Endothelial cell of umbilical vein (primary cell): ENCODE measurements at regions not wholly inside any gene's neighbourhood (a gene's known extent, or its start where the extent isn't known, plus 50 kb on each side); places are given as distances from the start of the nearest gene placed in this dataset.

Experiments used
- BruUV-seq: library from RNA; stranded (reverse); fragments of 400-500 nt; replicated peaks from 2 replicates; lab custom pipeline; 2021; lab: Mats Ljungman, UMichigan
- CTCF ChIA-PET: fragments of 300-600, 350-600 bp; sonication (Branson Sonifier 250); formaldehyde crosslinking; loops from one replicate; lab custom pipeline; 2021; ENCODE audit warnings: antibody characterized with exemption, inconsistent platforms; lab: Charles Lee
- POLR2A ChIA-PET: fragments of 300-600, 350-600 bp; sonication (Branson Sonifier 250); formaldehyde crosslinking; loops from one replicate; lab custom pipeline; 2021; ENCODE audit warnings: antibody characterized with exemption, inconsistent platforms; lab: Charles Lee
- DNase-seq: peaks from one replicate; pipeline ENCODE4 v3.0.0-alpha.2; 2011; ENCODE audit warnings: low read depth, low spot score
- FAIRE-seq: peaks from 2 replicates; lab custom pipeline; 2011; peaks lifted over from hg19 to GRCh38; lab: Jason Lieb, UNC
- H2AFZ ChIP-seq: 2 replicates; pipeline ENCODE4 v1.6.0; 2012; ENCODE audit warnings: low read depth, low read length, control low read depth, inconsistent platforms
- H3K27ac ChIP-seq: 2 replicates; pipeline ENCODE4 v1.5.1; 2011; ENCODE audit warnings: low read depth, mild to moderate bottlenecking, control low read depth, low read length, moderate library complexity; ENCODE audit not compliant: insufficient read depth
- H3K27me3 ChIP-seq, 2 experiments: 2 replicates each; pipeline versions ENCODE4 v1.6.0 to v1.6.1; 2011; ENCODE audit warnings: low read length in 2 of 2, mixed read lengths in 1 of 2; ENCODE audit not compliant: control insufficient read depth in 2 of 2, insufficient read depth in 2 of 2
- H3K36me3 ChIP-seq, 2 experiments: 2 replicates in 1 of 2; 3 replicates in 1 of 2; pipeline ENCODE4 v1.5.1; 2011; ENCODE audit warnings: low read length in 2 of 2, mild to moderate bottlenecking in 1 of 2, moderate library complexity in 1 of 2; ENCODE audit not compliant: control insufficient read depth in 2 of 2, insufficient read depth in 2 of 2; ENCODE audit errors: extremely low read depth in 1 of 2
- H3K4me1 ChIP-seq: 3 replicates; pipeline ENCODE4 v1.5.1; 2011; ENCODE audit warnings: mild to moderate bottlenecking, low read length; ENCODE audit not compliant: control insufficient read depth, insufficient read depth; ENCODE audit errors: extremely low read depth
- H3K4me2 ChIP-seq: 2 replicates; pipeline ENCODE4 v1.6.1; 2011; ENCODE audit warnings: low read length, control low read depth, mixed read lengths; ENCODE audit not compliant: insufficient read depth
- H3K4me3 ChIP-seq, 3 experiments: fragments of 200-600 bp in 1 of 3; sonication (generic), shearing (Covaris generic) in 1 of 3; replicated peaks in 1 of 3; 2 replicates each; pipeline ENCODE4 v1.5.1; 2011 to 2016; ENCODE audit warnings: control low read depth in 3 of 3, low read length in 3 of 3, mild to moderate bottlenecking in 2 of 3, inconsistent platforms in 1 of 3, low read depth in 1 of 3, moderate library complexity in 1 of 3; ENCODE audit not compliant: insufficient read depth in 1 of 3
- H3K79me2 ChIP-seq: 2 replicates; pipeline ENCODE4 v1.6.0; 2012; ENCODE audit warnings: low read length, inconsistent platforms; ENCODE audit not compliant: control insufficient read depth, insufficient read depth
- H3K9ac ChIP-seq: replicated peaks from 2 replicates; pipeline ENCODE3; 2011; ENCODE audit warnings: low read length, control low read depth; ENCODE audit not compliant: insufficient read depth; ENCODE audit errors: extremely low read depth
- H3K9me1 ChIP-seq: replicated peaks from 3 replicates; pipeline ENCODE4 v1.6.0; 2011; ENCODE audit warnings: mild to moderate bottlenecking, low read length; ENCODE audit not compliant: control insufficient read depth, insufficient read depth; ENCODE audit errors: extremely low read depth
- H3K9me3 ChIP-seq: replicated peaks from 2 replicates; pipeline ENCODE4 v1.5.1; 2012; ENCODE audit warnings: low read length, inconsistent platforms; ENCODE audit not compliant: control insufficient read depth, insufficient read depth
- H4K20me1 ChIP-seq: replicated peaks from 2 replicates; pipeline ENCODE3; 2011; ENCODE audit warnings: mild to moderate bottlenecking, low read length; ENCODE audit not compliant: control insufficient read depth, insufficient read depth; ENCODE audit errors: extremely low read depth
- EZH2 ChIP-seq: IDR thresholded peaks from 2 replicates; pipeline ENCODE4 v1.6.1; 2012; ENCODE audit warnings: borderline replicate concordance, low read depth, mild to moderate bottlenecking, moderate library complexity, low read length, inconsistent platforms; ENCODE audit not compliant: severe bottlenecking
- GATA2 ChIP-seq: IDR thresholded peaks from 2 replicates; pipeline ENCODE4 v1.7.0; 2011; ENCODE audit warnings: low read depth, mild to moderate bottlenecking, moderate library complexity, mixed read lengths, low read length; ENCODE audit not compliant: insufficient read length, insufficient read depth
- MYC ChIP-seq: IDR thresholded peaks from one replicate; pipeline ENCODE4 v1.6.1; 2011; ENCODE audit warnings: mild to moderate bottlenecking, low read depth, low read length
- POLR2A ChIP-seq: IDR thresholded peaks from 2 replicates; pipeline ENCODE4 v1.6.1; 2012; ENCODE audit warnings: low read depth, mild to moderate bottlenecking, control low read depth, low read length
- POLR2AphosphoS5 ChIP-seq: IDR thresholded peaks from 2 replicates; pipeline ENCODE4 v1.6.1; 2012; ENCODE audit warnings: low read depth, mild to moderate bottlenecking, control low read depth, low read length, moderate library complexity; ENCODE audit not compliant: insufficient read depth
- dilution Hi-C: fragments of 300-500 bp; cut with MboI; formaldehyde crosslinking; loops from one replicate; pipeline ENCODE4 v1.15.0; 2019; ENCODE audit warnings: low sequenced_read_pairs; ENCODE audit not compliant: extremely low pct_ligation_motif_present
- intact Hi-C: fragments of 100-400 bp; cut with micrococcal nuclease; formaldehyde crosslinking; loops from one replicate; pipeline ENCODE4 v1.10.0; 2022
- TF ChIP-seq, protein P1 (sequence below), 2 donors: IDR thresholded peaks; 1 replicate in 1 of 2; 2 replicates in 1 of 2; pipeline ENCODE4 v1.5.1; 2011; ENCODE audit warnings: low read length in 2 of 2, mild to moderate bottlenecking in 2 of 2, moderate library complexity in 2 of 2, control low read depth in 1 of 2, inconsistent platforms in 1 of 2, low read depth in 1 of 2; ENCODE audit not compliant: insufficient read depth in 1 of 2; ENCODE audit errors: extremely low read depth in 1 of 2

GRCh38 chr18:1892191-1892590 is 679.1 kb downstream of the METTL4 start:
- H3K36me3 ChIP-seq: no peaks in the 10 kb centered on the region
- H3K9ac ChIP-seq: no peak overlapping the region
- DNase-seq (no peak), FAIRE-seq (no peak)
- peaks cover 2% of the 10 kb centered on the region for H3K9me3 ChIP-seq
- no peaks in the 10 kb centered on the region for H4K20me1 ChIP-seq
- POLR2A ChIA-PET: no interaction called here
- H3K4me3 ChIP-seq: no peak overlapping the region
- H3K79me2 ChIP-seq: no peaks in the 10 kb centered on the region
- TF ChIP-seq GATA2 (no peak), MYC (no peak), EZH2 (no peak), POLR2A (no peak), POLR2AphosphoS5 (no peak)
- TF ChIP-seq, protein P1, sequence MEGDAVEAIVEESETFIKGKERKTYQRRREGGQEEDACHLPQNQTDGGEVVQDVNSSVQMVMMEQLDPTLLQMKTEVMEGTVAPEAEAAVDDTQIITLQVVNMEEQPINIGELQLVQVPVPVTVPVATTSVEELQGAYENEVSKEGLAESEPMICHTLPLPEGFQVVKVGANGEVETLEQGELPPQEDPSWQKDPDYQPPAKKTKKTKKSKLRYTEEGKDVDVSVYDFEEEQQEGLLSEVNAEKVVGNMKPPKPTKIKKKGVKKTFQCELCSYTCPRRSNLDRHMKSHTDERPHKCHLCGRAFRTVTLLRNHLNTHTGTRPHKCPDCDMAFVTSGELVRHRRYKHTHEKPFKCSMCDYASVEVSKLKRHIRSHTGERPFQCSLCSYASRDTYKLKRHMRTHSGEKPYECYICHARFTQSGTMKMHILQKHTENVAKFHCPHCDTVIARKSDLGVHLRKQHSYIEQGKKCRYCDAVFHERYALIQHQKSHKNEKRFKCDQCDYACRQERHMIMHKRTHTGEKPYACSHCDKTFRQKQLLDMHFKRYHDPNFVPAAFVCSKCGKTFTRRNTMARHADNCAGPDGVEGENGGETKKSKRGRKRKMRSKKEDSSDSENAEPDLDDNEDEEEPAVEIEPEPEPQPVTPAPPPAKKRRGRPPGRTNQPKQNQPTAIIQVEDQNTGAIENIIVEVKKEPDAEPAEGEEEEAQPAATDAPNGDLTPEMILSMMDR (IDR thresholded peaks at IDR 0.05; ENCODE audit: extremely low read depth in 1 of 2, insufficient read depth in 1 of 2, low read depth in 1 of 2, low read length in 2 of 2): no peak
- no peak overlapping the region for H2AFZ ChIP-seq
- dilution Hi-C loops (no loop called here), intact Hi-C loops (no loop called here)
- H3K9me1 ChIP-seq: no peaks in the 10 kb centered on the region
- H3K4me2 ChIP-seq: no peak overlapping the region
- H3K27me3 ChIP-seq: no peaks in the 10 kb centered on the region
- no peak overlapping the region for H3K27ac ChIP-seq
- no TSS peak for BruUV-seq
- no peaks in the 10 kb centered on the region for H3K4me1 ChIP-seq
- CTCF ChIA-PET: interaction anchor here (1.0 kb wide), 1 partner anchor 212 kb away, joined by 4 read pairs; no protein-coding TSS in a partner anchor
